ENCODE measurements at regions not wholly inside any gene's neighbourhood (a gene's known extent, or its start where the extent isn't known, plus 50 kb on each side); places are given as distances from the start of the nearest gene placed in this dataset.

GRCh38 chr1:29808141-29808995 lies 572.0 kb downstream of the PTPRU start:
- TF ChIP-seq CTCF (conservative IDR thresholded peaks at IDR 0.05; ENCODE audit: low read length) (no peak), EZH2phosphoT487 (IDR thresholded peaks at IDR 0.05; ENCODE audit: borderline replicate concordance) (no peak)
